Skeletal muscle satellite cell (primary cell): ENCODE measurements at regions not wholly inside any gene's neighbourhood (a gene's known extent, or its start where the extent isn't known, plus 50 kb on each side); places are given as distances from the start of the nearest gene placed in this dataset.

Experiments used
- H3K27me3 ChIP-seq: 2 replicates; pipeline ENCODE4 v1.7.0; 2013; ENCODE audit warnings: low read length; ENCODE audit not compliant: control insufficient read depth, insufficient read depth
- H3K36me3 ChIP-seq: 2 replicates; pipeline ENCODE4 v1.7.0; 2013; ENCODE audit warnings: mild to moderate bottlenecking, control low read depth, low read length; ENCODE audit not compliant: insufficient read depth
- H3K4me1 ChIP-seq: 2 replicates; pipeline ENCODE4 v1.7.0; 2013; ENCODE audit warnings: low read length; ENCODE audit not compliant: control insufficient read depth, insufficient read depth
- H3K4me2 ChIP-seq: 2 replicates; pipeline ENCODE4 v1.7.0; 2013; ENCODE audit warnings: mild to moderate bottlenecking, low read length
- H3K4me3 ChIP-seq: 2 replicates; pipeline ENCODE4 v1.7.0; 2013; ENCODE audit warnings: low read length
- H3K9ac ChIP-seq: 2 replicates; pipeline ENCODE4 v1.7.0; 2013; ENCODE audit warnings: mild to moderate bottlenecking, low read depth, low read length, moderate library complexity
- H3K9me3 ChIP-seq: replicated peaks from 2 replicates; pipeline ENCODE4 v1.7.0; 2013; ENCODE audit warnings: mild to moderate bottlenecking, control low read depth, low read length

GRCh38 chr4:18480928-18481327, 459.4 kb upstream of the LCORL start:
- Histone ChIP-seq H3K4me2 (no peak overlapping the region), H3K36me3 (no peaks in the 10 kb centered on the region), H3K4me1 (no peaks in the 10 kb centered on the region), H3K9me3 (no peaks in the 10 kb centered on the region), H3K4me3 (no peak overlapping the region), H3K9ac (no peak overlapping the region), H3K27me3 (no peaks in the 10 kb centered on the region)

- Histone ChIP-seq H3K27me3 (no peaks in the 10 kb centered on the region), H3K4me1 (no peaks in the 10 kb centered on the region), H3K4me3 (no peak overlapping the region), H3K36me3 (no peaks in the 10 kb centered on the region), H3K4me2 (no peak overlapping the region), H3K9ac (no peak overlapping the region), H3K9me3 (no peaks in the 10 kb centered on the region)
These were observed 458.8 kb upstream of the LCORL start for GRCh38 chr4:18480342-18480741.

GRCh38 chr4:18479825-18480224, 458.3 kb upstream of the LCORL start:
- no peaks in the 10 kb centered on the region for H3K9me3 ChIP-seq

GRCh38 chr4:18463987-18464559, 442.5 kb upstream of the LCORL start:
- peaks cover 6% of the 10 kb centered on the region for H3K9me3 ChIP-seq
- H3K4me2 ChIP-seq, result no peak overlapping the region
- H3K36me3 ChIP-seq, result no peaks in the 10 kb centered on the region
- H3K27me3 ChIP-seq, result no peaks in the 10 kb centered on the region
- H3K9ac ChIP-seq, result no peak overlapping the region
- H3K4me1 ChIP-seq, result no peaks in the 10 kb centered on the region
- H3K4me3 ChIP-seq, result no peak overlapping the region

More at GRCh38 chr4:18479825-18480224, 458.3 kb upstream of the LCORL start:
- Histone ChIP-seq H3K4me3 (no peak overlapping the region), H3K4me1 (no peaks in the 10 kb centered on the region), H3K36me3 (no peaks in the 10 kb centered on the region), H3K27me3 (no peaks in the 10 kb centered on the region), H3K9ac (no peak overlapping the region), H3K4me2 (no peak overlapping the region)

GRCh38 chr4:18458465-18458864, 436.9 kb upstream of the LCORL start:
- no peak overlapping the region for H3K4me2 ChIP-seq

GRCh38 chr4:18454349-18454748, 432.8 kb upstream of the LCORL start:
- Histone ChIP-seq H3K4me1 (no peaks in the 10 kb centered on the region), H3K4me3 (no peak overlapping the region), H3K9ac (no peak overlapping the region), H3K36me3 (no peaks in the 10 kb centered on the region), H3K4me2 (no peak overlapping the region), H3K9me3 (peaks cover 6% of the 10 kb centered on the region), H3K27me3 (no peaks in the 10 kb centered on the region)

More at GRCh38 chr4:18458465-18458864, 436.9 kb upstream of the LCORL start:
- Histone ChIP-seq H3K9me3 (peaks cover 12% of the 10 kb centered on the region), H3K36me3 (no peaks in the 10 kb centered on the region), H3K4me1 (no peaks in the 10 kb centered on the region), H3K4me3 (no peak overlapping the region), H3K9ac (no peak overlapping the region), H3K27me3 (no peaks in the 10 kb centered on the region)

GRCh38 chr4:18445110-18445509, 423.6 kb upstream of the LCORL start:
- Histone ChIP-seq H3K9me3 (no peaks in the 10 kb centered on the region), H3K4me3 (no peak overlapping the region), H3K9ac (no peak overlapping the region), H3K4me2 (no peak overlapping the region), H3K4me1 (no peaks in the 10 kb centered on the region), H3K27me3 (no peaks in the 10 kb centered on the region), H3K36me3 (no peaks in the 10 kb centered on the region)

GRCh38 chr4:18444206-18444605, 422.7 kb upstream of the LCORL start:
- no peak overlapping the region for H3K4me2 ChIP-seq
- H3K27me3 ChIP-seq, result no peaks in the 10 kb centered on the region
- no peaks in the 10 kb centered on the region for H3K36me3 ChIP-seq
- peaks cover 5% of the 10 kb centered on the region for H3K9me3 ChIP-seq
- no peaks in the 10 kb centered on the region for H3K4me1 ChIP-seq
- no peak overlapping the region for H3K9ac ChIP-seq
- no peak overlapping the region for H3K4me3 ChIP-seq

GRCh38 chr4:18442957-18443356, 421.4 kb upstream of the LCORL start:
- Histone ChIP-seq H3K27me3 (no peaks in the 10 kb centered on the region), H3K9me3 (peaks cover 7% of the 10 kb centered on the region), H3K4me1 (no peaks in the 10 kb centered on the region), H3K9ac (no peak overlapping the region), H3K4me2 (no peak overlapping the region), H3K4me3 (no peak overlapping the region), H3K36me3 (no peaks in the 10 kb centered on the region)

- Histone ChIP-seq H3K4me2 (no peak overlapping the region), H3K27me3 (no peaks in the 10 kb centered on the region), H3K9ac (no peak overlapping the region), H3K36me3 (no peaks in the 10 kb centered on the region), H3K4me1 (no peaks in the 10 kb centered on the region), H3K4me3 (no peak overlapping the region), H3K9me3 (peaks cover 7% of the 10 kb centered on the region)
These were observed 420.1 kb upstream of the LCORL start for GRCh38 chr4:18441676-18442075.

- Histone ChIP-seq H3K36me3 (no peaks in the 10 kb centered on the region), H3K4me1 (no peaks in the 10 kb centered on the region), H3K9ac (no peak overlapping the region), H3K27me3 (no peaks in the 10 kb centered on the region), H3K4me2 (no peak overlapping the region), H3K4me3 (no peak overlapping the region), H3K9me3 (peaks cover 7% of the 10 kb centered on the region)
These were observed 419.6 kb upstream of the LCORL start for GRCh38 chr4:18441203-18441590.

- no peaks in the 10 kb centered on the region for H3K36me3 ChIP-seq
- H3K4me2 ChIP-seq, result no peak overlapping the region
- H3K9me3 ChIP-seq, result peaks cover 7% of the 10 kb centered on the region
- no peak overlapping the region for H3K9ac ChIP-seq
- H3K4me3 ChIP-seq, result no peak overlapping the region
- H3K27me3 ChIP-seq, result no peaks in the 10 kb centered on the region
- no peaks in the 10 kb centered on the region for H3K4me1 ChIP-seq
These were observed 419.1 kb upstream of the LCORL start for GRCh38 chr4:18440527-18441202.
